HG03159 (cell line): ENCODE measurements at regions not wholly inside any gene's neighbourhood (a gene's known extent, or its start where the extent isn't known, plus 50 kb on each side); places are given as distances from the start of the nearest gene placed in this dataset.
"Not testable (repeated sequence)": the region's sequence is repeated elsewhere in the genome, so short reads cannot be mapped to it uniquely, and the experiment has no call there.

Experiments
- ATAC-seq: cut with Tn5 transposase; IDR thresholded peaks from one replicate; pipeline ENCODE4 v1.9.1; 2021; ENCODE audit warnings: mild to moderate bottlenecking, moderate library complexity; ENCODE audit not compliant: unreplicated experiment

GRCh38 chr3:106071306-106071705, 202.5 kb upstream of the CBLB start:
- no peak for ATAC-seq

DNA sequence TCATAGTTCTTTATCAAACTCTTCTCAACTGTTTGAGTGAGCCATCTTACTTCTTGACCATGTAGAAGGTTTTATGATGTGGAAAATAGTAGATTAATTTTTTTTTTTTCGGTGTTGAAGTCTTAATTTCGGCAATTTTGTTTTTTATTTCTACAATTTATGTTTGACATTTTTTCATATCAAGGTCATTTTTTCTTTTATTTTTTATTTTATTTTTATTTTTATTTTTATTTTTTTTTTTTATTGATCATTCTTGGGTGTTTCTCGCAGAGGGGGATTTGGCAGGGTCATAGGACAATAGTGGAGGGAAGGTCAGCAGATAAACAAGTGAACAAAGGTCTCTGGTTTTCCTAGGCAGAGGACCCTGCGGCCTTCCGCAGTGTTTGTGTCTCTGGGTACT, 203.8 kb upstream of the CBLB start:
- ATAC-seq: not testable (repeated sequence)

- not testable (repeated sequence) for ATAC-seq
Observed at GRCh38 chr3:106073806-106074205, 205.0 kb upstream of the CBLB start.

DNA sequence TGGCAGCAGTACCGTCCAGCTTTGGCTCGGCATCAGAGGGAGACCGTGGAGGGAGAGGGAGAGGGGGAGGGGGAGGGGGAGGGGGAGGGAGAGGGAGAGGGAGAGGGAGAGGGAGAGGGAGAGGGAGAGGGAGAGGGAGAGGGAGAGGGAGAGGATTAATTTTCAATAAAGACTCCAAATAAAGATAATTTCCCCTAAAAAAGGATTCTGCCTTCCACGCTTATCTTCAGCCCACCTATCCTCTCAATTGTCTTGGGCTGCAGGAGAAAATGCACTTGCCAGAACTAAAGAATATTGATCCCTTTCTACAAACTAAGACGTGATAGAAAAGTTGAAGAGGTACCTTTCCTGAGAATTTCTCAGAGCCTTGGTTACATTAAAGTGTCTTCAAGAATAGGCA, 206.9 kb upstream of the CBLB start:
- ATAC-seq: not testable (repeated sequence)

DNA sequence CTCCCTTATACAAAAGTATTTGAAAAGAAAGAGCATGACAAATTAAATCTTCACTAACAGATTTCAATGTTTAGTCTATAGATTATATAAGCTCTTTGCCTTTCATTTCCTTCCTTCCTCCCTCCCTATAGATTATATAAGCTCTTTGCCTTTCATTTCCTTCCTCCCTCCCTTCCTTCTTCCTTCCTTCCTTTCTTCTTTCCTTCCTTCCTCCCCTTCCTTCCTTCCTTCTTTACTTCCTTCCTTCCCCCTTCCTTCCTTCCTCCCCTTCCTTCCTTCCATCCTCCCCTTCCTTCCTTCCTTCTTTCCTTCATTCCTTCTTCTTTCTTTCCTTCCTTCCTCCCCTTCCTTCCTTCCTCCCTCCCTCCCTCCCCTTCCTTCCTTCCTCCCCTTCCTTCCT, 209.8 kb upstream of the CBLB start:
- no peak for ATAC-seq

DNA sequence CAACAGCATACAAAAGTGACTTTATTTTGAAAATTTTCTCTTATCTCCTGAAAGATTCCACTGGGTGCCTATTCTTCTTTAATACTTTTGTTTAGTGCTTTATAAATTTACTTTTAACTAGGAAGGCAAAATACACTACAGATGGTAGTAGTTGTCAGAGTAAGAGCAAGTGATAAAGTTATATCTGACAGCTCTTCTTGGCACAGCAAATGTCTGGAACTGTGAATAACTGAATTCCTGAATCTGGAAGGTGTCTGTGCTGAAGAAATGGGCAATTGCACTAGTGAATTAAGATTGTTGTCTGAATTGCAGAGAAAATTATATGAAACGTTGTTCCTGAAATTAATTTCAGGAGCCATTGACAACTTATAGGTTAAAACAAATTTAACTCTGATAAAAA, 213.8 kb upstream of the CBLB start:
- ATAC-seq: no peak

GRCh38 chr3:106083207-106083606, 214.4 kb upstream of the CBLB start:
- no peak for ATAC-seq

GRCh38 chr3:106083854-106084253, 215.0 kb upstream of the CBLB start:
- ATAC-seq: no peak

- no peak for ATAC-seq
Observed at GRCh38 chr3:106086038-106086437, 217.2 kb upstream of the CBLB start.

DNA sequence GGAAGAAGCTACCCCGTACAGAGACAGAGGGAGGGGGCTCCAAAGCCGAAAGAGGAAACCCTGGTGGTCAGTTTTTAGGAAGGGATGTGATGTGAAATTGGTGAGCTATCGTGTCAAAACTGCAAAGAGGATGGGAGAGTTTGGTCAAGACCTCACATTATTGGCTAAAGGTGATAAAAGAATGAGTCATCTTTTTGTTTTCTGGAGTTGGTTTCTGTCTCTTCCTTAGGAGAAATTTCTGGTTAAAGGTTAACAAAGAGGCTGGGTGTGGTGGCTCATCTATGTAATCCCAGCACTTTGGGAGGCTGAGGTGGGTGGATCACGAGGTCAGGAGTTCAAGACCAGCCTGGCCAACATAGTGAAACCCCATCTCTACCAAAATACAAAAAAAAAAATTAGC, 217.8 kb upstream of the CBLB start:
- ATAC-seq: no peak

- ATAC-seq: no peak
Observed at GRCh38 chr3:106088304-106088703, 219.5 kb upstream of the CBLB start.

- no peak for ATAC-seq
Observed at GRCh38 chr3:106088899-106089298, 220.1 kb upstream of the CBLB start.

DNA sequence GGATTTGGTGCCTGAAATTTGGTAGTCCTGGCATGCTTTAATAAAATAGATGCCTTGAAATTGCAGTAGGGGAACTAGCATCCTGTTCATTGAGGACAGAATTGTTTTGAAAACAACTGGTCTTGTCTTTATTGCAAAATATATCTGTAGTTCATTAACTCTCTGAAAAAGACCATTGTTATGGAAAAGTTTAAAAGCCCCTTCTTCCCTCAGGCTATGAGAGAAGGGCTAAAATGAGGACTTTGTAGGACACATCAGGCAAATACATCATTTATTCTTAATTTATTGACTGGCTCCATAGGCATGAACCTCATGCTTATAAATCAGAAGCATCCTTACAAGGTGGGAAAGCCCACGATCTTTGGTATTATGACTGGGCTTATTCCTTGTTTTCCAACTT, 221.0 kb upstream of the CBLB start:
- no peak for ATAC-seq

- ATAC-seq: no peak
Observed at GRCh38 chr3:106092792-106093191, 224.0 kb upstream of the CBLB start.

DNA sequence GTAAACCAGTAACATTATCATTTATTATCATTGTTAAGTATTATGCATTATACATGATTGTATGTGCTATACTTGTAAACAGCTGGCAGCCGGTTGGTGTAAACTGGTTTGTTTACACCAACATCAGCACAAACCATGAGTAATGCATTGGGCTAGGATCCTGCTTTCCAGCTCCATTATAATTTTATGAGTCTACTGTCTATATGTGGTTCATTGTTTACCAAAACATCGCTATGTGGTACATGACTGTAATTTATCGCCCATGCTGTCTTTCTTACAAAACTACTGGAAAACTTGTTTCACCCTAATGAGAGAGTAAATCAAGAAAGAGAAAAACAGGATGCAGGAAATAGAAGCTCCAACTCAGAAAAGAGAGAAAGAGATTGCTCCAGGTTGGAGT, 224.8 kb upstream of the CBLB start:
- no peak for ATAC-seq

GRCh38 chr3:106097817-106098435, 229.1 kb upstream of the CBLB start:
- no peak for ATAC-seq

- ATAC-seq: no peak
Observed at GRCh38 chr3:106103383-106103782, 234.6 kb upstream of the CBLB start.

- ATAC-seq: no peak
Observed at GRCh38 chr3:106104078-106104477, 235.3 kb upstream of the CBLB start.

DNA sequence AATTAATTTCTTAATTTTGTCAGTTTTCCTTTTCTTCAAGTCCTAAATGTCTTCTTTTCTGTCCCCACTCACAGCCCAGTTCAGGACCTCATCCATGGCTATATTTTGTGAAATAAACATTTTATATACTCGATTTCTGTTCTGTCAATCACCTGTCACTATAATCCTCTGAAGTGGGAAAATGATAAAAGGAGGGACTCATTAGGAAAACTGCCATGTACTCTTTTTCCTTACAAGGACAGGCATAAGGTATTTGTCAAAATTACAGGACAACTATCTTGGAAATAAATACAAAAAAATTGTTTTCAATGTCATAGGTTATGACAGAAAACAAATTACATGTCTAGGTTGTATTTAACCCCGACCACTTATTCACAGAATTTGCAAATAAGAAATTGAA, 240.1 kb upstream of the CBLB start:
- ATAC-seq: no peak

DNA sequence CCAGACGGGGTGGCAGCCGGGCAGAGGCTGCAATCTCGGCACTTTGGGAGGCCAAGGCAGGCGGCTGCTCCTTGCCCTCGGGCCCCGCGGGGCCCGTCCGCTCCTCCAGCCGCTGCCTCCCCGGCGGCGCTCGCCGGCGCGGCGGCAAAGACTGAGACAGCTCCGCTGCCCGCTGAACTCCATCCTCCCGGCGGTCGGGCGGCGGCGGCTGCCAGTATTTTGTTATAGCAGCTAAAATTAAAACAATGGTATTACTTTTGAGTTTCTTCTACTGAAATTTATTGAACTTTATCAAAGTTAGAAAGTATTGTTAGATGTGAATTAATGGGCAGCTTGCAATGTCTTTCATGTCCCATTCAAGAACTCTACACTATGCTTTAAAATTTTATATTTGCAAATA, 243.7 kb upstream of the CBLB start:
- ATAC-seq: not testable (repeated sequence)

DNA sequence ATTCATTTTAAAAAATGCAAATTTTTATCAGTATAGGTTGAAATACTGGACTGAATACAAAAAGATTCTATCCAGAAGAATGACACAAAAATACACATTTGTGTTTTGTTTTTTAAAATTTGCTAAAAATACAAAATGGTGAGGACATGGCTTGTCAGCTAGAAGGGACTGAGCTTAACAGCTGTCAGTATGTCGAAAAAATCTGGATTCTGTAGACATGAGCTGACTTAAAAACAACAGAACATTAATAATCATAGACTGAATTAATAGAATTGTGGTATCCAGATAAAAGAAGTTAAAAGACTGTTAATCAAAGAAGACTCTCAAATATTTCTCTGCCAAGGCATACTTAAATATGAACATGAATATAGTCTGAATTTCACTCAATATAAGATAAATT, 244.9 kb upstream of the CBLB start:
- no peak for ATAC-seq

- ATAC-seq: no peak
Observed at GRCh38 chr3:106114220-106114619, 245.4 kb upstream of the CBLB start.

- ATAC-seq: no peak
Observed at GRCh38 chr3:106114848-106115247, 246.0 kb upstream of the CBLB start.
